Inflammatory macrophage treated with lipopolysaccharide for 4 hours (primary cell): ENCODE measurements at regions not wholly inside any gene's neighbourhood (a gene's known extent, or its start where the extent isn't known, plus 50 kb on each side); places are given as distances from the start of the nearest gene placed in this dataset.

Experiments
- DNase-seq: peaks from one replicate; pipeline ENCODE4 v3.0.0-alpha.2; 2020

- DNase-seq, result no peak
These were observed 156.1 kb downstream of the PMP22 start for GRCh38 chr17:15108992-15109391.

GRCh38 chr17:15106540-15106939 lies 158.6 kb downstream of the PMP22 start:
- no peak for DNase-seq

- no peak for DNase-seq
These were observed 161.3 kb downstream of the PMP22 start for GRCh38 chr17:15103785-15104184.

- DNase-seq, result no peak
These were observed 164.0 kb downstream of the PMP22 start for GRCh38 chr17:15101175-15101574.

- DNase-seq, result no peak
These were observed 168.6 kb downstream of the PMP22 start for GRCh38 chr17:15096511-15096910.

- DNase-seq, result no peak
These were observed 169.2 kb downstream of the PMP22 start for GRCh38 chr17:15095935-15096334.

- no peak for DNase-seq
These were observed 172.4 kb downstream of the PMP22 start for GRCh38 chr17:15092762-15093161.

- no peak for DNase-seq
These were observed 172.9 kb downstream of the PMP22 start for GRCh38 chr17:15092261-15092660.

GRCh38 chr17:15091825-15092224 lies 173.3 kb downstream of the PMP22 start:
- no peak for DNase-seq

- DNase-seq, result no peak
These were observed 174.6 kb downstream of the PMP22 start for GRCh38 chr17:15090533-15090932.

- DNase-seq, result no peak
These were observed 177.2 kb downstream of the PMP22 start for GRCh38 chr17:15087946-15088345.

- DNase-seq, result no peak
These were observed 178.3 kb downstream of the PMP22 start for GRCh38 chr17:15086776-15087295.

- DNase-seq, result no peak
These were observed 179.0 kb downstream of the PMP22 start for GRCh38 chr17:15085890-15086677.

- no peak for DNase-seq
These were observed 181.9 kb downstream of the PMP22 start for GRCh38 chr17:15083225-15083624.

- DNase-seq, result no peak
These were observed 184.1 kb downstream of the PMP22 start for GRCh38 chr17:15081008-15081407.

GRCh38 chr17:15078570-15078969 lies 186.6 kb downstream of the PMP22 start:
- no peak for DNase-seq

GRCh38 chr17:15076991-15077663 lies 188.0 kb downstream of the PMP22 start:
- no peak for DNase-seq

- no peak for DNase-seq
These were observed 213.2 kb downstream of the PMP22 start for GRCh38 chr17:15051933-15052332.

GRCh38 chr17:15049795-15050160 lies 215.3 kb downstream of the PMP22 start:
- no peak for DNase-seq

GRCh38 chr17:15048933-15049794 lies 216.0 kb downstream of the PMP22 start:
- DNase-seq, result no peak

GRCh38 chr17:15048381-15048780 lies 216.7 kb downstream of the PMP22 start:
- DNase-seq, result no peak

- DNase-seq, result no peak
These were observed 222.8 kb downstream of the PMP22 start for GRCh38 chr17:15042311-15042710.

- DNase-seq, result no peak
These were observed 225.8 kb downstream of the PMP22 start for GRCh38 chr17:15039366-15039765.
